ENCODE measurements at regions not wholly inside any gene's neighbourhood (a gene's known extent, or its start where the extent isn't known, plus 50 kb on each side); places are given as distances from the start of the nearest gene placed in this dataset.

- no peak for TF ChIP-seq ZNF274 (IDR thresholded peaks at IDR 0.05; ENCODE audit: low read depth, low read length)
- H3K4me3 ChIP-seq (ENCODE audit: low read length): no peak overlapping the region
Measured at GRCh38 chr6:14681699-14682487, 564.0 kb upstream of the JARID2 start.

GRCh38 chr6:14682812-14683211 is 563.1 kb upstream of the JARID2 start:
- no peak for TF ChIP-seq ZNF274 (IDR thresholded peaks at IDR 0.05; ENCODE audit: low read depth, low read length)
- no peak overlapping the region for H3K4me3 ChIP-seq (ENCODE audit: low read length)

- H3K4me3 ChIP-seq (ENCODE audit: low read length): no peak overlapping the region
Measured at GRCh38 chr6:14689639-14690038, 556.2 kb upstream of the JARID2 start.

GRCh38 chr6:14690120-14691056 is 555.5 kb upstream of the JARID2 start:
- TF ChIP-seq ZNF274 (IDR thresholded peaks at IDR 0.05; ENCODE audit: low read depth, low read length): no peak
- no peak overlapping the region for H3K4me3 ChIP-seq (ENCODE audit: low read length)

More at GRCh38 chr6:14689639-14690038, 556.2 kb upstream of the JARID2 start:
- no peak for TF ChIP-seq ZNF274 (IDR thresholded peaks at IDR 0.05; ENCODE audit: low read depth, low read length)

- no peak for TF ChIP-seq ZNF274 (IDR thresholded peaks at IDR 0.05; ENCODE audit: low read depth, low read length)
- no peak overlapping the region for H3K4me3 ChIP-seq (ENCODE audit: low read length)
Measured at GRCh38 chr6:14692208-14692607, 553.7 kb upstream of the JARID2 start.

GRCh38 chr6:14693301-14694192 is 552.3 kb upstream of the JARID2 start:
- TF ChIP-seq ZNF274 (IDR thresholded peaks at IDR 0.05; ENCODE audit: low read depth, low read length): no peak
- no peak overlapping the region for H3K4me3 ChIP-seq (ENCODE audit: low read length)

GRCh38 chr6:14694308-14694707 is 551.6 kb upstream of the JARID2 start:
- no peak overlapping the region for H3K4me3 ChIP-seq (ENCODE audit: low read length)
- no peak for TF ChIP-seq ZNF274 (IDR thresholded peaks at IDR 0.05; ENCODE audit: low read depth, low read length)

GRCh38 chr6:14695579-14695978 is 550.3 kb upstream of the JARID2 start:
- H3K4me3 ChIP-seq (ENCODE audit: low read length): no peak overlapping the region
- no peak for TF ChIP-seq ZNF274 (IDR thresholded peaks at IDR 0.05; ENCODE audit: low read depth, low read length)

GRCh38 chr6:14696367-14696766 is 549.5 kb upstream of the JARID2 start:
- no peak for TF ChIP-seq ZNF274 (IDR thresholded peaks at IDR 0.05; ENCODE audit: low read depth, low read length)
- no peak overlapping the region for H3K4me3 ChIP-seq (ENCODE audit: low read length)

- no peak for TF ChIP-seq ZNF274 (IDR thresholded peaks at IDR 0.05; ENCODE audit: low read depth, low read length)
- H3K4me3 ChIP-seq (ENCODE audit: low read length): no peak overlapping the region
Measured at GRCh38 chr6:14697427-14697826, 548.4 kb upstream of the JARID2 start.

GRCh38 chr6:14699803-14700601 is 545.9 kb upstream of the JARID2 start:
- TF ChIP-seq ZNF274 (IDR thresholded peaks at IDR 0.05; ENCODE audit: low read depth, low read length): no peak

GRCh38 chr6:14701946-14702345 is 543.9 kb upstream of the JARID2 start:
- no peak for TF ChIP-seq ZNF274 (IDR thresholded peaks at IDR 0.05; ENCODE audit: low read depth, low read length)

More at GRCh38 chr6:14699803-14700601, 545.9 kb upstream of the JARID2 start:
- H3K4me3 ChIP-seq (ENCODE audit: low read length): no peak overlapping the region

GRCh38 chr6:14702678-14703077 is 543.2 kb upstream of the JARID2 start:
- H3K4me3 ChIP-seq (ENCODE audit: low read length): no peak overlapping the region
- no peak for TF ChIP-seq ZNF274 (IDR thresholded peaks at IDR 0.05; ENCODE audit: low read depth, low read length)

More at GRCh38 chr6:14701946-14702345, 543.9 kb upstream of the JARID2 start:
- H3K4me3 ChIP-seq (ENCODE audit: low read length): no peak overlapping the region

Data from GM08714 (cell line).